ENCODE measurements at regions not wholly inside any gene's neighbourhood (a gene's known extent, or its start where the extent isn't known, plus 50 kb on each side); places are given as distances from the start of the nearest gene placed in this dataset.
A peak's percentile ranks its signal among the peaks of the same experiment; 100 is the strongest.

DNA sequence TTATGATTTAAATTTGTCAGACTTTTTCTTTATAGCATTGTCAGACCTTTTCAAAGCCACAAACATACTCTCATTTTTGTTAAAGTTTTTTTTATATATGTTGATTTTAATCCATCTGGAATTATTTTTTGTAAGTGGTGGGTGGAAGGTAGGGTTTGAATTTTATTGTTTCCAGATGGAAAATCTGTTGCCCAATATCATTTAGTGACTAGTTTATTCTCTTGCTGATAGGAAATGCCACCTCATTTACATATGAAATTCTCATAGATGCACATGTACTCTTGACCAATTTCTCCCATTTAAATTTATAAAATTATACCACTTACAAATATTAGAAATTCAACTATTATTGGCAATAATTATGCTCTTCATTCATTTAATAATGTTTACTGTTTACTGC, 52.1 kb upstream of the PLCB1 start:
- FAIRE-seq = no peak
- TF ChIP-seq, protein P1, sequence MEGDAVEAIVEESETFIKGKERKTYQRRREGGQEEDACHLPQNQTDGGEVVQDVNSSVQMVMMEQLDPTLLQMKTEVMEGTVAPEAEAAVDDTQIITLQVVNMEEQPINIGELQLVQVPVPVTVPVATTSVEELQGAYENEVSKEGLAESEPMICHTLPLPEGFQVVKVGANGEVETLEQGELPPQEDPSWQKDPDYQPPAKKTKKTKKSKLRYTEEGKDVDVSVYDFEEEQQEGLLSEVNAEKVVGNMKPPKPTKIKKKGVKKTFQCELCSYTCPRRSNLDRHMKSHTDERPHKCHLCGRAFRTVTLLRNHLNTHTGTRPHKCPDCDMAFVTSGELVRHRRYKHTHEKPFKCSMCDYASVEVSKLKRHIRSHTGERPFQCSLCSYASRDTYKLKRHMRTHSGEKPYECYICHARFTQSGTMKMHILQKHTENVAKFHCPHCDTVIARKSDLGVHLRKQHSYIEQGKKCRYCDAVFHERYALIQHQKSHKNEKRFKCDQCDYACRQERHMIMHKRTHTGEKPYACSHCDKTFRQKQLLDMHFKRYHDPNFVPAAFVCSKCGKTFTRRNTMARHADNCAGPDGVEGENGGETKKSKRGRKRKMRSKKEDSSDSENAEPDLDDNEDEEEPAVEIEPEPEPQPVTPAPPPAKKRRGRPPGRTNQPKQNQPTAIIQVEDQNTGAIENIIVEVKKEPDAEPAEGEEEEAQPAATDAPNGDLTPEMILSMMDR (IDR thresholded peaks at IDR 0.05; ENCODE audit: insufficient read depth, low read length, severe bottlenecking) = no peak
- DNase-seq (ENCODE audit: low read depth) = no peak
- Histone ChIP-seq H3K27me3 (ENCODE audit: control insufficient read depth, insufficient read depth, low read length) (no peaks in the 10 kb centered on the region), H3K36me3 (ENCODE audit: control insufficient read depth, insufficient read depth, low read length) (no peaks in the 10 kb centered on the region), H3K4me3 (ENCODE audit: low read depth, low read length) (no peak overlapping the region)

DNA sequence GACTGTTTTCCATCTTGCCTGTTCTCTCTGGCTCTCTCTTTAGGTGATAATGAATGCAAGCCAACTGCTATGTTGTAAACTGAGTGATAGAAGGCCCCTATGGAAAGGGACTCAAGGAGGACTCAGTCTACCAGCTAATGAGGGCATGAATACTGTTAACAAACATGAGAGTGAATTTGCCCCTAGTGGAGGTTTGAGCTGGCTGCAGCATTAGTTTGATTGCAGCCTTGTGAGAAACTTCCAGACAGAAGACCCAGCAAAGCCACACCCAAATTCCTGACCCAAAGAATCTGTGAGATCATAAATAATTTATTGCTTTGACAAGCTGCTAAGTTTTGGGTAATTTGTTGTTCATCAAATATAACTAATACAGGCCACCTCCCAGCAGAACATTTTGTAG, 50.0 kb upstream of the PLCB1 start:
- TF ChIP-seq, protein P1 (IDR thresholded peaks at IDR 0.05; ENCODE audit: insufficient read depth, low read length, severe bottlenecking) = peak; percentile 41
- no peak overlapping the region for H3K4me3 ChIP-seq (ENCODE audit: low read depth, low read length)
- DNase-seq (ENCODE audit: low read depth) = peak; percentile 24
- no peaks in the 10 kb centered on the region for H3K36me3 ChIP-seq (ENCODE audit: control insufficient read depth, insufficient read depth, low read length)
- H3K27me3 ChIP-seq (ENCODE audit: control insufficient read depth, insufficient read depth, low read length) = no peaks in the 10 kb centered on the region
- FAIRE-seq = no peak
